ENCODE measurements at regions not wholly inside any gene's neighbourhood (a gene's known extent, or its start where the extent isn't known, plus 50 kb on each side); places are given as distances from the start of the nearest gene placed in this dataset.

DNA sequence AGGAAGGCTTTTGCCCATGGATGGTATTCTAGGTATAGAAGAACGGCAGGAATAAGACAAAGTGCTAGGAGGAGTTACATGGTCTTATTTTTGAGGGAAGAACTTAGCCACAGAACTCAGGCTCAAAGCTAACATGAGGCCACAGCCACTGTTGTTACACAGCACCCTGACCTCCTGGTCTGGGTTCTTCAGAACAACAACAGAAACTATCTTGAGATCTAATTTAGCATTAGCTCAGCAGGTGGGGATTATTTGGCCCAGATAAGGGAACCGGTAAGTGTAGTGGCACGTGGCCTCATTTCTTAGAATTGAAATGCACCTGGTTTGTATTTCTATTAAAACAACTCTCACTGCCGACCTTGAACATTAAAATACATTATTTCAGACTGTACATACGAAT lies 1168.7 kb upstream of the SEMA6A start:
- no peak overlapping the region for H3K4me3 ChIP-seq
- ATAC-seq: no peak
- H3K27ac ChIP-seq: no peak overlapping the region
- no peak for FAIRE-seq
- no peak overlapping the region for H3K4me2 ChIP-seq
- DNase-seq (ENCODE audit: low read depth in 1 of 2, low spot score in 1 of 2): no peak
- no peak for TF ChIP-seq TFCP2L1 (CRISPR knock-in tag; IDR thresholded peaks at IDR 0.05)
- TF ChIP-seq GATA3 (IDR thresholded peaks at IDR 0.05; ENCODE audit: borderline replicate concordance): no peak
- TF ChIP-seq FOSB (CRISPR knock-in tag; IDR thresholded peaks at IDR 0.05): no peak
- TF ChIP-seq ZFP36 (IDR thresholded peaks at IDR 0.05; ENCODE audit: borderline replicate concordance, partially characterized antibody): no peak
- TF ChIP-seq, protein P1, sequence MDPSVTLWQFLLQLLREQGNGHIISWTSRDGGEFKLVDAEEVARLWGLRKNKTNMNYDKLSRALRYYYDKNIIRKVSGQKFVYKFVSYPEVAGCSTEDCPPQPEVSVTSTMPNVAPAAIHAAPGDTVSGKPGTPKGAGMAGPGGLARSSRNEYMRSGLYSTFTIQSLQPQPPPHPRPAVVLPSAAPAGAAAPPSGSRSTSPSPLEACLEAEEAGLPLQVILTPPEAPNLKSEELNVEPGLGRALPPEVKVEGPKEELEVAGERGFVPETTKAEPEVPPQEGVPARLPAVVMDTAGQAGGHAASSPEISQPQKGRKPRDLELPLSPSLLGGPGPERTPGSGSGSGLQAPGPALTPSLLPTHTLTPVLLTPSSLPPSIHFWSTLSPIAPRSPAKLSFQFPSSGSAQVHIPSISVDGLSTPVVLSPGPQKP (IDR thresholded peaks at IDR 0.05; ENCODE audit: low read depth, low read length): no peak
- no peak for TF ChIP-seq ZC3H11A (IDR thresholded peaks at IDR 0.05)
- TF ChIP-seq, protein P2, sequence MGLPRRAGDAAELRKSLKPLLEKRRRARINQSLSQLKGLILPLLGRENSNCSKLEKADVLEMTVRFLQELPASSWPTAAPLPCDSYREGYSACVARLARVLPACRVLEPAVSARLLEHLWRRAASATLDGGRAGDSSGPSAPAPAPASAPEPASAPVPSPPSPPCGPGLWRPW (IDR thresholded peaks at IDR 0.05): no peak
- no peak for TF ChIP-seq ZSCAN20 (CRISPR knock-in tag; IDR thresholded peaks at IDR 0.05)
- TF ChIP-seq POLR2AphosphoS2 (conservative IDR thresholded peaks at IDR 0.05; ENCODE audit: low read length): no peak
- no peak for TF ChIP-seq RCOR1 (IDR thresholded peaks at IDR 0.05; ENCODE audit: low read depth, low read length)
- no peak for TF ChIP-seq KDM5A (IDR thresholded peaks at IDR 0.05)
- TF ChIP-seq, protein P3, sequence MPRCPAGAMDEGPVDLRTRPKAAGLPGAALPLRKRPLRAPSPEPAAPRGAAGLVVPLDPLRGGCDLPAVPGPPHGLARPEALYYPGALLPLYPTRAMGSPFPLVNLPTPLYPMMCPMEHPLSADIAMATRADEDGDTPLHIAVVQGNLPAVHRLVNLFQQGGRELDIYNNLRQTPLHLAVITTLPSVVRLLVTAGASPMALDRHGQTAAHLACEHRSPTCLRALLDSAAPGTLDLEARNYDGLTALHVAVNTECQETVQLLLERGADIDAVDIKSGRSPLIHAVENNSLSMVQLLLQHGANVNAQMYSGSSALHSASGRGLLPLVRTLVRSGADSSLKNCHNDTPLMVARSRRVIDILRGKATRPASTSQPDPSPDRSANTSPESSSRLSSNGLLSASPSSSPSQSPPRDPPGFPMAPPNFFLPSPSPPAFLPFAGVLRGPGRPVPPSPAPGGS (IDR thresholded peaks at IDR 0.05): no peak
- TF ChIP-seq CBX8 (IDR thresholded peaks at IDR 0.05): no peak
- TF ChIP-seq TP53 (CRISPR knock-in tag; IDR thresholded peaks at IDR 0.05): no peak
- TF ChIP-seq, protein P4, sequence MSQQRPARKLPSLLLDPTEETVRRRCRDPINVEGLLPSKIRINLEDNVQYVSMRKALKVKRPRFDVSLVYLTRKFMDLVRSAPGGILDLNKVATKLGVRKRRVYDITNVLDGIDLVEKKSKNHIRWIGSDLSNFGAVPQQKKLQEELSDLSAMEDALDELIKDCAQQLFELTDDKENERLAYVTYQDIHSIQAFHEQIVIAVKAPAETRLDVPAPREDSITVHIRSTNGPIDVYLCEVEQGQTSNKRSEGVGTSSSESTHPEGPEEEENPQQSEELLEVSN (IDR thresholded peaks at IDR 0.05; ENCODE audit: borderline replicate concordance, low read depth): no peak
- TF ChIP-seq SREBF2 (IDR thresholded peaks at IDR 0.05): no peak
- no peak for TF ChIP-seq HDAC2 (IDR thresholded peaks at IDR 0.05)
- H3K9me3 ChIP-seq: no peaks in the 10 kb centered on the region
- ChIA-PET CTCF (interaction anchor here (0.5 kb wide), 1 partner anchor 74 kb away, joined by 3 read pairs; no protein-coding TSS in a partner anchor), POLR2A (no interaction called here)
- H3K4me1 ChIP-seq: no peaks in the 10 kb centered on the region
- WGBS (ENCODE audit: missing lambda C conversion rate): under 1% methylated on average over 5 of the region's 5 CpGs

DNA sequence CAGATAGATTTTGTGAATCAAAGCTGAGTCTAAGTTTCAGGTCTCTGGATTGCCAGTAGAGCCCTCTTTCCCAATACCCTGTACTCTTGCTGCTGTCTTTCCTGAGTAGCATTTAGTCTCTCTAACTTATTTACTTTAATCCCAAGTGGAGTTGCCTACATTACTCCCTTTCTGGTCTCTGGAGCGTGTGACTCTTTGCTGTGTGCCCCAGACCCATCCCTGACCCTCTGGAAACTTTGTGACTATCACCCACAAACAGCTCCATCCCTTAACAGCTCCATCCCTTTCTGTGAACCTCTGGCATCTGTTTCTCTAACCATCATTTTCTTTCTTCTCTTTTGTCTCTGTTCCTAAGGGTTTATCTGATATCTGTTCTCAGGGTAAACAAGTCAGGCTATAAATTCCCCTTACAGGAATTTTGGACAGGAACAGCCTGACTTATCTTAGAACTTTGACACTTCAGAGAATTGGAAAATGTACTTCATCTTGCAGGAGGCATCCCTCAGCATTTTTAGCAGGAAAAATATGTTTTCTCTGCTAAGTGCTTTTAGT lies 1167.1 kb upstream of the SEMA6A start:
- H3K27ac ChIP-seq: no peak overlapping the region
- 0% methylated on average over 1 of the region's 1 CpG for WGBS (ENCODE audit: missing lambda C conversion rate)
- H3K4me1 ChIP-seq: no peaks in the 10 kb centered on the region
- FAIRE-seq: no peak
- TF ChIP-seq GATA3 (IDR thresholded peaks at IDR 0.05; ENCODE audit: borderline replicate concordance): no peak
- no peak for TF ChIP-seq NPAS2 (CRISPR knock-in tag; IDR thresholded peaks at IDR 0.05; ENCODE audit: borderline replicate concordance)
- TF ChIP-seq BHLHE40 (IDR thresholded peaks at IDR 0.05; ENCODE audit: low read depth, low read length): no peak
- no peak for TF ChIP-seq KDM5A (IDR thresholded peaks at IDR 0.05)
- TF ChIP-seq JUN (IDR thresholded peaks at IDR 0.05): no peak
- TF ChIP-seq, protein P4 (IDR thresholded peaks at IDR 0.05; ENCODE audit: borderline replicate concordance, low read depth): no peak
- TF ChIP-seq CEBPB (IDR thresholded peaks at IDR 0.05): no peak
- TF ChIP-seq, protein P5, sequence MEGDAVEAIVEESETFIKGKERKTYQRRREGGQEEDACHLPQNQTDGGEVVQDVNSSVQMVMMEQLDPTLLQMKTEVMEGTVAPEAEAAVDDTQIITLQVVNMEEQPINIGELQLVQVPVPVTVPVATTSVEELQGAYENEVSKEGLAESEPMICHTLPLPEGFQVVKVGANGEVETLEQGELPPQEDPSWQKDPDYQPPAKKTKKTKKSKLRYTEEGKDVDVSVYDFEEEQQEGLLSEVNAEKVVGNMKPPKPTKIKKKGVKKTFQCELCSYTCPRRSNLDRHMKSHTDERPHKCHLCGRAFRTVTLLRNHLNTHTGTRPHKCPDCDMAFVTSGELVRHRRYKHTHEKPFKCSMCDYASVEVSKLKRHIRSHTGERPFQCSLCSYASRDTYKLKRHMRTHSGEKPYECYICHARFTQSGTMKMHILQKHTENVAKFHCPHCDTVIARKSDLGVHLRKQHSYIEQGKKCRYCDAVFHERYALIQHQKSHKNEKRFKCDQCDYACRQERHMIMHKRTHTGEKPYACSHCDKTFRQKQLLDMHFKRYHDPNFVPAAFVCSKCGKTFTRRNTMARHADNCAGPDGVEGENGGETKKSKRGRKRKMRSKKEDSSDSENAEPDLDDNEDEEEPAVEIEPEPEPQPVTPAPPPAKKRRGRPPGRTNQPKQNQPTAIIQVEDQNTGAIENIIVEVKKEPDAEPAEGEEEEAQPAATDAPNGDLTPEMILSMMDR (IDR thresholded peaks at IDR 0.05): no peak
- TF ChIP-seq NFE2L2 (conservative IDR thresholded peaks at IDR 0.05; ENCODE audit: low read length): no peak
- no peak for TF ChIP-seq EHF (CRISPR knock-in tag; IDR thresholded peaks at IDR 0.05)
- TF ChIP-seq POLR2AphosphoS2 (conservative IDR thresholded peaks at IDR 0.05; ENCODE audit: low read length): no peak
- no peak for TF ChIP-seq CHD4 (IDR thresholded peaks at IDR 0.05; ENCODE audit: borderline replicate concordance)
- TF ChIP-seq HOXB13 (CRISPR knock-in tag; IDR thresholded peaks at IDR 0.05; ENCODE audit: low read depth): no peak
- TF ChIP-seq SREBF2 (IDR thresholded peaks at IDR 0.05): no peak
- TF ChIP-seq NR3C1 (IDR thresholded peaks at IDR 0.05): no peak
- TF ChIP-seq ZC3H11A (IDR thresholded peaks at IDR 0.05): no peak
- TF ChIP-seq, protein P1 (IDR thresholded peaks at IDR 0.05; ENCODE audit: low read depth, low read length): no peak
- TF ChIP-seq KDM1A (IDR thresholded peaks at IDR 0.05; ENCODE audit: low read depth): no peak
- no peak for TF ChIP-seq ZNF302 (CRISPR knock-in tag; IDR thresholded peaks at IDR 0.05)
- TF ChIP-seq POLR2A (IDR thresholded peaks at IDR 0.05; ENCODE audit: low read length): no peak
- H3K4me3 ChIP-seq: no peak overlapping the region
- no peak for DNase-seq (ENCODE audit: low read depth in 1 of 2, low spot score in 1 of 2)
- H3K4me2 ChIP-seq: no peak overlapping the region
- ChIA-PET POLR2A (no interaction called here), CTCF (no interaction called here)
- H3K9me3 ChIP-seq: no peaks in the 10 kb centered on the region; the same call in 2 of the 3 replicates
- ATAC-seq: no peak
